ENCODE measurements at regions not wholly inside any gene's neighbourhood (a gene's known extent, or its start where the extent isn't known, plus 50 kb on each side); places are given as distances from the start of the nearest gene placed in this dataset.

GRCh38 chr5:124260921-124261515 lies 485.4 kb downstream of the ZNF608 start:
- no peak overlapping the region for H3K4me3 ChIP-seq
- H3K27ac ChIP-seq: no peak overlapping the region
- TF ChIP-seq CTCF (IDR thresholded peaks at IDR 0.05): no peak
- DNase-seq (ENCODE audit: low spot score): no peak

GRCh38 chr5:124259017-124259416 lies 487.4 kb downstream of the ZNF608 start:
- no peak for TF ChIP-seq CTCF (IDR thresholded peaks at IDR 0.05)
- H3K27ac ChIP-seq: no peak overlapping the region
- no peak for DNase-seq (ENCODE audit: low spot score)
- no peak overlapping the region for H3K4me3 ChIP-seq

GRCh38 chr5:124257048-124257447 lies 489.4 kb downstream of the ZNF608 start:
- no peak for TF ChIP-seq CTCF (IDR thresholded peaks at IDR 0.05)
- Histone ChIP-seq H3K4me3 (no peak overlapping the region), H3K27ac (no peak overlapping the region)
- DNase-seq (ENCODE audit: low spot score): no peak

GRCh38 chr5:124253203-124253810 lies 493.1 kb downstream of the ZNF608 start:
- Histone ChIP-seq H3K4me3 (no peak overlapping the region), H3K27ac (no peak overlapping the region)
- no peak for TF ChIP-seq CTCF (IDR thresholded peaks at IDR 0.05)
- no peak for DNase-seq (ENCODE audit: low spot score)

- no peak for DNase-seq (ENCODE audit: low spot score)
- TF ChIP-seq CTCF (IDR thresholded peaks at IDR 0.05): no peak
- Histone ChIP-seq H3K4me3 (no peak overlapping the region), H3K27ac (no peak overlapping the region)
Observed at GRCh38 chr5:124252747-124253146, 493.7 kb downstream of the ZNF608 start.

GRCh38 chr5:124252191-124252638 lies 494.2 kb downstream of the ZNF608 start:
- H3K27ac ChIP-seq: no peak overlapping the region
- no peak for TF ChIP-seq CTCF (IDR thresholded peaks at IDR 0.05)
- DNase-seq (ENCODE audit: low spot score): no peak
- no peak overlapping the region for H3K4me3 ChIP-seq

- no peak for TF ChIP-seq CTCF (IDR thresholded peaks at IDR 0.05)
- DNase-seq (ENCODE audit: low spot score): no peak
- no peak overlapping the region for H3K4me3 ChIP-seq
- H3K27ac ChIP-seq: no peak overlapping the region
Observed at GRCh38 chr5:124245276-124245675, 501.2 kb downstream of the ZNF608 start.
